ENCODE measurements at regions not wholly inside any gene's neighbourhood (a gene's known extent, or its start where the extent isn't known, plus 50 kb on each side); places are given as distances from the start of the nearest gene placed in this dataset.

DNA sequence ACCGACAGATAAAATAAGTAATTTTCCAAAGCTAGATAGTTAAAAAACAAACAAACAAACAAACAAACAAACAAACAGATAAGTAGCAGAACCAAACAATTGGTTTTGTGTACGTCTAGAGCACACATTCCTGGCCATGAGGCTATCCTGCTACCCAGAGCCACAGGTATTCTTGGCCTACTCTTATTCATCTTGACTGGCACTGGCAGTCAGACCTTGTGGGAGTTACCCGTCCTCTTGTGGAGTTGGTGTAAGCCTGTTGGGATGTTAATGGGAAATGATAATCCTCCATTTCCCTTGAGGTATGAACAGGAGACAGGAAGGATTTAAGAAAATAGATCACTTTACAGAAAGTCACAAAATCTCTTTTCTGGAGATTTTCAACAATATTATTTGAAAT is 142.4 kb upstream of the MEOX2 start:
- Histone ChIP-seq H3K9ac (ENCODE audit: low read length) (no peak overlapping the region), H3K36me3 (replicated peaks; ENCODE audit: insufficient read depth, low read length) (no peaks in the 10 kb centered on the region), H3K79me2 (ENCODE audit: low read length) (no peaks in the 10 kb centered on the region), H3F3A (ENCODE audit: insufficient read depth, low read length) (no peaks in the 10 kb centered on the region), H3K27ac (ENCODE audit: low read length) (no peak overlapping the region), H3K9me3 (replicated peaks; ENCODE audit: insufficient read depth, low read length) (no peaks in the 10 kb centered on the region), H3K27me3 (replicated peaks; ENCODE audit: insufficient read depth, low read length) (no peaks in the 10 kb centered on the region), H3K9me2 (replicated peaks; ENCODE audit: insufficient read depth, low read length) (no peaks in the 10 kb centered on the region), H3K4me2 (ENCODE audit: low read depth, low read length) (no peak overlapping the region), H3K4me1 (ENCODE audit: low read length) (no peaks in the 10 kb centered on the region), H2AFZ (ENCODE audit: low read length) (no peak overlapping the region), H4K20me1 (ENCODE audit: insufficient read depth, low read length) (no peaks in the 10 kb centered on the region), H3K4me3 (ENCODE audit: low read length) (no peak overlapping the region)
- DNase-seq: no peak
- TF ChIP-seq, protein P1, sequence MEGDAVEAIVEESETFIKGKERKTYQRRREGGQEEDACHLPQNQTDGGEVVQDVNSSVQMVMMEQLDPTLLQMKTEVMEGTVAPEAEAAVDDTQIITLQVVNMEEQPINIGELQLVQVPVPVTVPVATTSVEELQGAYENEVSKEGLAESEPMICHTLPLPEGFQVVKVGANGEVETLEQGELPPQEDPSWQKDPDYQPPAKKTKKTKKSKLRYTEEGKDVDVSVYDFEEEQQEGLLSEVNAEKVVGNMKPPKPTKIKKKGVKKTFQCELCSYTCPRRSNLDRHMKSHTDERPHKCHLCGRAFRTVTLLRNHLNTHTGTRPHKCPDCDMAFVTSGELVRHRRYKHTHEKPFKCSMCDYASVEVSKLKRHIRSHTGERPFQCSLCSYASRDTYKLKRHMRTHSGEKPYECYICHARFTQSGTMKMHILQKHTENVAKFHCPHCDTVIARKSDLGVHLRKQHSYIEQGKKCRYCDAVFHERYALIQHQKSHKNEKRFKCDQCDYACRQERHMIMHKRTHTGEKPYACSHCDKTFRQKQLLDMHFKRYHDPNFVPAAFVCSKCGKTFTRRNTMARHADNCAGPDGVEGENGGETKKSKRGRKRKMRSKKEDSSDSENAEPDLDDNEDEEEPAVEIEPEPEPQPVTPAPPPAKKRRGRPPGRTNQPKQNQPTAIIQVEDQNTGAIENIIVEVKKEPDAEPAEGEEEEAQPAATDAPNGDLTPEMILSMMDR (IDR thresholded peaks at IDR 0.05; ENCODE audit: low read length): no peak
- no peak for TF ChIP-seq EZH2 (optimal IDR thresholded peaks at IDR 0.05; ENCODE audit: low read depth, low read length)
- TF ChIP-seq EZH2phosphoT487 (IDR thresholded peaks at IDR 0.05; ENCODE audit: low read length): no peak

DNA sequence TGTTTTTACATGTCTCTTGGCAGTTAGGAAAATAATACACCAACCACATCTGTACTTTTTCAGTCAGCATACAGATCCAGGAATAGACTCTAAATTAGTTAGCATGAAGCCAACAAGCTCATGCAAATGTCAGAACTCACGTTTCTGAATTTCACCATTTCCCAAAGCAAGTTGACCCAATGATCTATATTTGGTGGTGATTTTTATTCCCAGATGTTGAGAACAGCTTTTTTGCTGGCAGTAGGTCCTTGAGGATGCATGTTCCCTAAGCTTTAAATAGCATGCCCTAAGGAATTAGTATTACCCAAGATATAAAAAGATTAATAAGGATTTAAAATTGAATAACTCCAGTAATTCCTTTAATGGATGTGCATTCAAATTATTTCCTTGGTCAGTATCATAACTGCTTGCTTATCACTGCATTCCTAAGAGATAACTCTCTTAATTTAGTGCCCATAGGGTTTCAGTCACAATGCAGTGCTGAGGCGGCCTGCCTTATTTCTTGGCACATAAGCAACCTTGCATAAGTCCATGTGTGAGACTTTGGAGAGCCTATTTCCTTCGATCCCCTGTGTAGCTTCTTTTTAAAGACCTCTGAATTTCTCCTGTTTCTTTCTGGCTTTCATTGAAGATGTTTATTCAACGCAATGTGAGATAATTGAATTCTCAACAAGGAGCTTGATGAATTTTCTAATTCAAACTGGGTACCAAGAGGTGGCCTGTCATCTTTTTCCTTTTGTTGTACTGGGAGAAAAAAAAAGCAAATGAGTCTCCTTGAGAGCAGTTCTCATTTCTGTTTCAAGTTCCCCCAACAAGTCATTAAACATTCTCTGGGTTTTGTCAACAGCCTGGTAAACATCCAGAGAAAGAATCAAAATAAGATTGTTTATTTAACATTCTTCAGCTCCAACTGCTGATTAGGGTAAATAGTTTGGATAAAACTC is 135.3 kb upstream of the MEOX2 start:
- H3K4me2 ChIP-seq (ENCODE audit: low read depth, low read length): no peak overlapping the region
- H3K4me1 ChIP-seq (ENCODE audit: low read length): no peaks in the 10 kb centered on the region
- H2AFZ ChIP-seq (ENCODE audit: low read length): no peak overlapping the region
- H3K9me3 ChIP-seq (replicated peaks; ENCODE audit: insufficient read depth, low read length): no peaks in the 10 kb centered on the region
- H3K27ac ChIP-seq (ENCODE audit: low read length): no peak overlapping the region
- H3K79me2 ChIP-seq (ENCODE audit: low read length): no peaks in the 10 kb centered on the region
- TF ChIP-seq EZH2phosphoT487 (IDR thresholded peaks at IDR 0.05; ENCODE audit: low read length) (no peak), EZH2 (optimal IDR thresholded peaks at IDR 0.05; ENCODE audit: low read depth, low read length) (no peak)
- no peak for DNase-seq
- H3F3A ChIP-seq (ENCODE audit: insufficient read depth, low read length): no peaks in the 10 kb centered on the region
- H3K9ac ChIP-seq (ENCODE audit: low read length): no peak overlapping the region
- H3K4me3 ChIP-seq (ENCODE audit: low read length): no peak overlapping the region
- H3K9me2 ChIP-seq (replicated peaks; ENCODE audit: insufficient read depth, low read length): no peaks in the 10 kb centered on the region
- H3K27me3 ChIP-seq (replicated peaks; ENCODE audit: insufficient read depth, low read length): no peaks in the 10 kb centered on the region
- no peaks in the 10 kb centered on the region for H3K36me3 ChIP-seq (replicated peaks; ENCODE audit: insufficient read depth, low read length)
- H4K20me1 ChIP-seq (ENCODE audit: insufficient read depth, low read length): no peaks in the 10 kb centered on the region

DNA sequence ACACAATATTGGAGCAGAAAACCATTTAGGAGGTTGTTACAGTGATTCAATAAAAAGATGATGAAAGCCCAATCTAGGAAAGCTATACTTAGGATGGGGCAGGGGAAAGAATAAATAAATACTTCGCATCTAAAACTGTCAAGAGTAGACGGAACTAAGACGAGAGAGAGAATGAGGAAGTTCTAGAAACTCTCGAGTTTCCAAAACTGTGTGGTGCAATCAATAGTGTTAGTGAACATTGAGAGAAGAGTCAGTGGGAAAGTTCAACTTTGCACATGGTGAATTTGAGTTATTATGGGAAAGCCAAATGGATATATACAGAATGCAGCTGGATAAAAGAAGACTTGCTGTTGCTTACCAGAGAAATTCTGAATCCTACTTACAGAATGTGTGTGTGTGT is 133.8 kb upstream of the MEOX2 start:
- no peaks in the 10 kb centered on the region for H3K36me3 ChIP-seq (replicated peaks; ENCODE audit: insufficient read depth, low read length)
- H3K9ac ChIP-seq (ENCODE audit: low read length): no peak overlapping the region
- H3K4me2 ChIP-seq (ENCODE audit: low read depth, low read length): no peak overlapping the region
- H3K9me3 ChIP-seq (replicated peaks; ENCODE audit: insufficient read depth, low read length): no peaks in the 10 kb centered on the region
- no peaks in the 10 kb centered on the region for H3F3A ChIP-seq (ENCODE audit: insufficient read depth, low read length)
- H3K27ac ChIP-seq (ENCODE audit: low read length): no peak overlapping the region
- no peaks in the 10 kb centered on the region for H3K79me2 ChIP-seq (ENCODE audit: low read length)
- H3K27me3 ChIP-seq (replicated peaks; ENCODE audit: insufficient read depth, low read length): no peaks in the 10 kb centered on the region
- no peaks in the 10 kb centered on the region for H4K20me1 ChIP-seq (ENCODE audit: insufficient read depth, low read length)
- DNase-seq: no peak
- no peaks in the 10 kb centered on the region for H3K4me1 ChIP-seq (ENCODE audit: low read length)
- H3K9me2 ChIP-seq (replicated peaks; ENCODE audit: insufficient read depth, low read length): no peaks in the 10 kb centered on the region
- H3K4me3 ChIP-seq (ENCODE audit: low read length): no peak overlapping the region
- H2AFZ ChIP-seq (ENCODE audit: low read length): no peak overlapping the region
- TF ChIP-seq EZH2phosphoT487 (IDR thresholded peaks at IDR 0.05; ENCODE audit: low read length) (no peak), EZH2 (optimal IDR thresholded peaks at IDR 0.05; ENCODE audit: low read depth, low read length) (no peak)
- TF ChIP-seq, protein P1 (IDR thresholded peaks at IDR 0.05; ENCODE audit: low read length): no peak

Measured in MM.1S (cell line).